GM23338 (cell line): ENCODE measurements at regions not wholly inside any gene's neighbourhood (a gene's known extent, or its start where the extent isn't known, plus 50 kb on each side); places are given as distances from the start of the nearest gene placed in this dataset.

Experiments
- ATAC-seq: fragments of 200-7000 bp; cut with Tn5 transposase; 3 replicates; pipeline ENCODE4 v1.9.1; 2020
- DNase-seq: peaks from one replicate; pipeline ENCODE4 v3.0.0-alpha.2; 2015; ENCODE audit warnings: low spot score
- H2AFZ ChIP-seq: fragments of 200-600 bp; sonication (generic); 2 replicates; pipeline ENCODE4 v1.8.0; 2016; ENCODE audit warnings: antibody characterized with exemption, mild to moderate bottlenecking, moderate library complexity
- H3F3A ChIP-seq: fragments of 200-600 bp; sonication (generic); replicated peaks from 2 replicates; pipeline ENCODE4 v1.8.0; 2017; ENCODE audit warnings: antibody characterized with exemption, mixed run types, low read depth
- H3K27ac ChIP-seq: fragments of 200-600 bp; sonication (generic); 2 replicates; pipeline ENCODE4 v1.6.1; 2016; ENCODE audit warnings: low read depth
- H3K27me3 ChIP-seq: fragments of 200-600 bp; sonication (generic); 2 replicates; pipeline ENCODE4 v1.8.0; 2016; ENCODE audit warnings: mild to moderate bottlenecking, mixed run types, moderate library complexity; ENCODE audit not compliant: insufficient read depth
- H3K36me3 ChIP-seq: fragments of 200-600 bp; sonication (generic); 2 replicates; pipeline ENCODE4 v1.8.0; 2016; ENCODE audit warnings: mild to moderate bottlenecking; ENCODE audit not compliant: insufficient read depth
- H3K4me1 ChIP-seq: fragments of 200-600 bp; sonication (generic); 2 replicates; pipeline ENCODE4 v1.8.0; 2016; ENCODE audit warnings: mild to moderate bottlenecking, moderate library complexity; ENCODE audit not compliant: insufficient read depth
- H3K4me2 ChIP-seq: fragments of 200-600 bp; sonication (generic); 2 replicates; pipeline ENCODE4 v1.7.1; 2017; ENCODE audit warnings: mixed run types
- H3K4me3 ChIP-seq: fragments of 200-600 bp; sonication (generic); 2 replicates; pipeline ENCODE4 v1.6.1; 2016; ENCODE audit warnings: mixed run types
- H3K79me2 ChIP-seq: fragments of 200-600 bp; sonication (generic); replicated peaks from 2 replicates; pipeline ENCODE4 v1.8.0; 2017; ENCODE audit warnings: mild to moderate bottlenecking; ENCODE audit not compliant: insufficient read depth
- H3K9me2 ChIP-seq: fragments of 200-600 bp; sonication (generic); 2 replicates; pipeline ENCODE4 v1.8.0; 2017; ENCODE audit not compliant: insufficient read depth
- H4K20me1 ChIP-seq: fragments of 200-600 bp; sonication (generic); replicated peaks from 2 replicates; pipeline ENCODE4 v1.8.0; 2017; ENCODE audit warnings: mild to moderate bottlenecking; ENCODE audit not compliant: insufficient read depth
- H3K27ac Mint-ChIP-seq: 2 replicates; pipeline ENCODE4 v1.8.0; 2020; ENCODE audit warnings: inconsistent platforms, mild to moderate bottlenecking, moderate library complexity, mixed read lengths
- H3K27me3 Mint-ChIP-seq: 3 replicates; pipeline ENCODE4 v1.8.0; 2022; ENCODE audit warnings: low read depth, mild to moderate bottlenecking, moderate library complexity, mixed read lengths, inconsistent platforms; ENCODE audit not compliant: insufficient read depth, poor library complexity
- H3K36me3 Mint-ChIP-seq: 3 replicates; pipeline ENCODE4 v1.8.0; 2021; ENCODE audit warnings: low read depth, mild to moderate bottlenecking, inconsistent platforms, moderate library complexity, mixed read lengths
- H3K4me1 Mint-ChIP-seq: 3 replicates; pipeline ENCODE4 v1.8.0; 2020; ENCODE audit warnings: mild to moderate bottlenecking, inconsistent platforms, mixed read lengths
- H3K4me3 Mint-ChIP-seq: 3 replicates; pipeline ENCODE4 v1.8.0; 2021; ENCODE audit warnings: moderate library complexity, mild to moderate bottlenecking, inconsistent platforms, mixed read lengths
- H3K9me3 Mint-ChIP-seq: 3 replicates; pipeline ENCODE4 v1.8.0; 2020; ENCODE audit warnings: moderate library complexity, mild to moderate bottlenecking, inconsistent platforms, mixed read lengths
- CREB1 ChIP-seq: fragments of 250-450 bp; sonication (Bioruptor Pico); IDR thresholded peaks from 2 replicates; pipeline ENCODE4 v1.5.0; 2020; ENCODE audit warnings: low read depth, mild to moderate bottlenecking, moderate library complexity
- CTCF ChIP-seq, 2 experiments: fragments of 200-600 bp in 1 of 2; sonication (generic) in 1 of 2; conservative IDR thresholded peaks; 2 replicates each; pipeline versions ENCODE4 v1.5.1 to v1.6.1; 2016 to 2017; ENCODE audit warnings: antibody characterized with exemption in 2 of 2, low read depth in 2 of 2, mild to moderate bottlenecking in 2 of 2, moderate library complexity in 1 of 2
- ETS1 ChIP-seq: IDR thresholded peaks from 2 replicates; pipeline ENCODE4 v1.6.1; 2016; ENCODE audit warnings: antibody characterized with exemption
- EZH2 ChIP-seq: fragments of 200-600 bp; sonication (generic); IDR thresholded peaks from one replicate; pipeline ENCODE4 v1.8.0; 2017; ENCODE audit warnings: antibody characterized with exemption, mild to moderate bottlenecking, low read depth; ENCODE audit not compliant: unreplicated experiment
- JUNB ChIP-seq: IDR thresholded peaks from one replicate; pipeline ENCODE4 v1.6.1; 2016; ENCODE audit warnings: antibody characterized with exemption; ENCODE audit not compliant: unreplicated experiment
- NANOG ChIP-seq: IDR thresholded peaks from 2 replicates; pipeline ENCODE4 v1.6.1; 2016; ENCODE audit warnings: antibody characterized with exemption, borderline replicate concordance
- POLR2AphosphoS5 ChIP-seq: IDR thresholded peaks from 2 replicates; pipeline ENCODE4 v1.6.1; 2016; ENCODE audit warnings: antibody characterized with exemption, low read depth
- ZNF114 ChIP-seq: fragments of 250-450 bp; sonication (Bioruptor Pico); IDR thresholded peaks from 2 replicates; pipeline ENCODE4 v1.5.0; 2020; ENCODE audit warnings: mild to moderate bottlenecking, moderate library complexity
- ZNF331 ChIP-seq: fragments of 250-450 bp; sonication (Bioruptor Pico); IDR thresholded peaks from 2 replicates; pipeline ENCODE4 v1.5.0; 2020; ENCODE audit warnings: low read depth, mild to moderate bottlenecking, moderate library complexity
- ZNF462 ChIP-seq: fragments of 250-450 bp; sonication (Bioruptor Pico); IDR thresholded peaks from 2 replicates; pipeline ENCODE4 v1.5.0; 2020; ENCODE audit warnings: mild to moderate bottlenecking, moderate library complexity

GRCh38 chr2:81481994-81482368, 1177.4 kb upstream of the LRRTM1 start (continued):
- TF ChIP-seq ZNF462 (CRISPR knock-in tag) (no peak), POLR2AphosphoS5 (no peak), NANOG (no peak), ETS1 (no peak), EZH2 (no peak), ZNF114 (no peak)

- Histone ChIP-seq H2AFZ (peak overlapping the region; percentile 90), H3K4me2 (no peak overlapping the region), H3K4me3 (no peak overlapping the region), H4K20me1 (no peaks in the 10 kb centered on the region), H3K27ac (no peak overlapping the region), H3F3A (no peaks in the 10 kb centered on the region), H3K79me2 (no peaks in the 10 kb centered on the region), H3K9me2 (0 out of 2 replicates have a peak, but pooled peaks cover 3% of the 10 kb centered on the region), H3K36me3 (no peaks in the 10 kb centered on the region), H3K27me3 (no peaks in the 10 kb centered on the region), H3K4me1 (no peaks in the 10 kb centered on the region)
- Mint-ChIP-seq H3K9me3 (no peaks in the 10 kb centered on the region; the same call in 2 of the 3 replicates), H3K4me3 (no peak overlapping the region), H3K27ac (no peak overlapping the region), H3K36me3 (peaks cover 2% of the 10 kb centered on the region; the same call in 2 of the 3 replicates), H3K4me1 (no peaks in the 10 kb centered on the region; the same call in 2 of the 3 replicates), H3K27me3 (peaks cover 3% of the 10 kb centered on the region)
- ATAC-seq (peak; percentile 75), DNase-seq (peak; percentile 3)
- TF ChIP-seq CREB1 (CRISPR knock-in tag): no peak
- TF ChIP-seq EZH2: no peak
- TF ChIP-seq POLR2AphosphoS5: no peak
- TF ChIP-seq NANOG: no peak
- TF ChIP-seq ZNF114: no peak
- no peak for TF ChIP-seq CTCF (conservative IDR thresholded peaks at IDR 0.05; ENCODE audit: low read depth in 2 of 2)
- no peak for TF ChIP-seq ZNF331 (CRISPR knock-in tag)
- TF ChIP-seq JUNB: no peak
These were observed 1176.9 kb upstream of the LRRTM1 start for GRCh38 chr2:81481242-81481993.
